DMS79 (cell line): ENCODE measurements at regions not wholly inside any gene's neighbourhood (a gene's known extent, or its start where the extent isn't known, plus 50 kb on each side); places are given as distances from the start of the nearest gene placed in this dataset.

ENCODE experiments used
- DNase-seq: peaks from one replicate; lab custom pipeline; 2025; lab: John Stamatoyannopoulos, UW

DNA sequence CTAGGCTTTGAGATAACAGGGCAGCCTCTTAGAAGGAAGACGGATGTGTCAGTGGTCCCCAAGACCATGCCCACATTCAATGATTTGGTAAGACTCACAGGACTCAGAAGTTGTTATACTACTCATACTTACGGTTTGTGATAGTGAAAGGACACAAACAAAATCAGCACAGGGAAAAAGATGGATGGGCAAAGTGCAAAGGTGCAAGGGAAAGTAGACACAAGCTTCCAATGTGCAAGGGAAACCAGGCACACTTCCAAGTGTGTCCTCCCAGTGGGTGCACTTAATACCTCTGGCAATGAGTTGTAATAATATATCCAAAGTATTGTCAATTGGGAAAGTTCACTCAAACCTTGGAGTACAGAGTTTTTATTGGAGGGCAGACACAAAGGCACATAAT, 53.8 kb upstream of the VCX start:
- no peak for DNase-seq

GRCh38 chrX:7788334-7788733, 54.6 kb upstream of the VCX start:
- no peak for DNase-seq

- DNase-seq = no peak
Observed at GRCh38 chrX:7787714-7788113, 55.3 kb upstream of the VCX start.

DNA sequence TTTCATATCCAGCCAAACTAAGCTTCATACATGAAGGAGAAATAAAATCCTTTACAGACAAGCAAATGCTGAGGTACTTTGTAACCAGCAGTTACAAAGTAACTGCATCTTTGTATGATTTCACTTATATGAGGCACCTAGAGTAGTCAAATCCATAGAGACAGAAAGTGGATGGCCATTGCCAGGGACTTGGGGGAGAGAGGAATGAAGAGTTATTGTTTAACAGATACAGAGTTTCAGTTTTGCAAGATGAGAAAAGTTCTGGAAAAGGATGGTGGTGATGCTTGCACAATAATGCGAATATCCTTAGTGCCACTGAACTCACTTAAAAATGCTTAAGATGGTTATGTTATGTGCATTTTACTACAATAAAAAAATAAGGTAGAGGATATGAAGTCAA, 58.4 kb upstream of the VCX start:
- DNase-seq = no peak

GRCh38 chrX:7779644-7780043, 63.3 kb upstream of the VCX start:
- DNase-seq = no peak

DNA sequence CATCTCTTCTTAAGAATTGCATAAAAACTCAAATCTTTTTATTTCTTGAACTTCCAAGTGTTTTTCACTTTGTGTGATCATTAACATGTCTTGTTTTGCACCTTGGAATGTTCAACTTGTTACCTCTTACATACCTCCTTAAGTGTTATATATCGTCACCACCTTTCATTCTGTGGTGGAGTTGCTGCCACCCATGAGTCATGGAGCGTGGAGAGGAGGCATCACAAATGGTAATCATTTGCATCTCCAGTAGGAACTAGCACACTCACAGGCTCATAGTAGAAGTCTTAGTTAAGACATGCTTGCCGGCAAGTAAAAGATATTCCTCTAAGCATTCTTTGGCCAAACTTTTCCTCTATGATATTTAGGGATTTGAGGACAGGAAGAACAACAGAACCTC, 67.0 kb upstream of the VCX start:
- DNase-seq = no peak

DNA sequence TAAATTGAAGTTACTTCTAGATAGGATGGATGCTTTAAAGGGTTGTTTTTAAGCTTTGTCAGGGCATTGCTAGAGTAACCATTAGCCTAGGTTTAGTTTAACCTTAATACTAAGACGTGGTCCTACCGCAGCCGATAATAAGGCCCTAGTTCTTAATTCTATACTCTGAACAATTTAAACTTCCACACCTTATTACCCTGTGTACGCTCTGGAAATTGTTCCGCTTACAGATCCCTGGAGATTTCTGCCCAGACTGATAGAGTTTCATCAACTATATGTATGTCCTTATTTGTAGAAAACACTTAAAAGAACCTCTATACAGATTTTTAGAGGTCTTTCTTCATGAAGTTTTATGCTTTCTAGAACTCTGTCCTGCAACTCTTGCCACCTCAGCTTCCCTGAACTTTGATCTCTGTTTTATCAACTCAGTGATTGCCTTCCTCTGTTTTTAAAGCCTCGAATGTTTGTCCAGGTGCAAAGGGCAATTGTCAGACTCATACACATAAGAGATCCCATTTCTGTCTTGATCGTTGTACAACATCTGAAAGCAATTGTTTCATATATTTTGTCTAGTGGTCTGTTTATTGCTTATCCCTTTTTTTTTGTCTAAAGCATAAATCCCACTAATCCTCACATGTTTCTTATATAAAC, 71.1 kb upstream of the VCX start:
- DNase-seq = no peak

- no peak for DNase-seq
Observed at GRCh38 chrX:7759830-7760229, 83.1 kb upstream of the VCX start.

DNA sequence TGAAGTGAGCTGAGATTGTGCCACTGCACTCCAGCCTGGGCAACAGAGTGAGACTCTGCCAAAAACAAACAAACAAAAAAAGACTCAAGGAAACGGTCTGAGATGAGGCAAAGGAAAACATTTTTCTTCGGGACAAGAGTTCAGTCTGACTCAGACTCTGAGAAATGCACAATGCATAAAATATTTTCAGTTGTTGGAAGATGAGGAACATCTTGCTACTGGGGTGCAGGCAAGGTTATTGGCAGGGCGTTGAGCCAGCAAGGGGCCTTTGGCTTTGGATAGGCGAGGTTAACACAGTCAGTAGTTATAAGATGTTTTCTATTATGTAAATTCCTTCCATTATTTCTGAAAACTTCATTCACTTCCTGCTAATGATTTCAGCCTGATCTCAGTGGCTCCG, 96.1 kb upstream of the VCX start:
- no peak for DNase-seq

- DNase-seq = no peak
Observed at GRCh38 chrX:7730071-7730470, 112.9 kb upstream of the VCX start.

DNA sequence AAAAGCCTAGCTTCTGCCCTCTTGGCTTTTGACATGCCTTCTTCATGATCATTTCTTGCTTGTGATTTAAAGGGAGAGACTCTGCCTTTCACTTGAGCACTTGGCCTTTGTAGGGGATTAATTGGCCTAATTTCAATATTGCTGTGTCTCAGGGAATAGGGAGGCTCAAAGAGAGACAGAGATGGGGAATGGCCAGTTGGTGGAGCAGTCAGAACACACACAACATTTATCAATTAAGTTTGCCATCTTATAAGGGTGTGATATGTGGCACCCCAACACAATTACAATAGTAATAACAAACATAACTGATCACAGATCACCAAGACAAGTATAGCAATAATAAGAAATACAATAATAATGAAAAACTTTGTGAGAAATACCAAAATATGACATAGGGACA, 122.5 kb upstream of the VCX start:
- DNase-seq = no peak

GRCh38 chrX:7714351-7714750, 128.6 kb upstream of the VCX start:
- no peak for DNase-seq

DNA sequence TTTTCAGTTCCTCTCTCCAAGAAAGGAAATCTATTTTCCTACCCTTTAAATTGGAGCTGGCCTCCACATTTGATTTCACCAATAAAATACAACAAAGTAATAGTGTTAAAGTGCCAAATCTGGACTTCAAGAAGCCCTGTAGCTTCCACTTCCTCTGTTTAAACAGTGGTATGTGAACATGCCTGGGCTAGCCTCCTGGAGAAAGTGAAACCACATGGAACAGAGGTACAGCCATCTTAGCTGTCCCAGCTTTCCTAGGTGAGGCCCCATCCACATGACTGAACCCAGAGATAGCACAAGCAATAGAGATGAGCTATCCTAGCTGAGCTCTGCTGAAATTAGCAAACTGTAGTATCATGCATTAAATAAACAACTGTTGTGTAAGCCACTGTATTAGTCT, 131.8 kb upstream of the VCX start:
- DNase-seq = no peak

- no peak for DNase-seq
Observed at GRCh38 chrX:7709845-7710244, 133.1 kb upstream of the VCX start.

DNA sequence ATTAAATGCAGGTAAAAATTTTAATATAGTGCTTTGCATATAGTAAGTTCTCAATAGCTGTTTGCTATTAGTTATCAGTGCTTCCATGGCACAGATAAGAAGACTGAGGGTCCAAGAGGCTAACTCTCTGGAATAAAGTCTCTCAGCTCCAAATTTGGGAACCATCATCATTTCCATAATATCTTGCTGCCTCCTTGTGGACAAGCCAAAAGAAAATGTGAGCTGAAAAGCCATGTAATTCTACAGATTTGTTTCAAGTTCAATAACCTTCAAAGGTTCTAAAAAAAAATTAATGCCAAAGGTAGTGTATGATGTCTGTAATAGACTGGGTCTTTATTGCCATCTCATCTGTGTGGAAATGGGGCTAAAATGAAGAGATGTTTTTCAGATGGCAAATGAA, 136.9 kb upstream of the VCX start:
- DNase-seq = no peak

GRCh38 chrX:7704205-7704604, 138.8 kb upstream of the VCX start:
- no peak for DNase-seq

- no peak for DNase-seq
Observed at GRCh38 chrX:7698248-7698647, 144.7 kb upstream of the VCX start.

DNA sequence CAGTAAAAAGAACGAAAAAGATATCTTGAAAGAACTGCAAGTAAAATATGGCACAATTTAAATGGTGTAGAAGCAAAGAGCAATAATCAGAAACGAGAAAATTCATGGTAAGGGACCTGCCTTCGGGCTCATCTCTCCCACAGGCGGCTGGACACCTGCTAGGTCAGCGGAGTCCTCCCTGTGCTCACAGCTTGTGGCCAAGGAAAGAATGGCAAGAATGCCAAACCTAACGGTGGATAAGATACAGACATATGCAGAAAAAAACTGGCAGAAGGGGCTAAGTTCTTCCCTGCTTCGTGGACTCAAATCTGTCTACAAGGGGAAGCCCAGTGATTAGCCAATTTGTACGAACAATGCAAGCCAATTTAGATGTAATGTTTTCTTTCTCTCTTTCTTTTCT, 152.1 kb upstream of the VCX start:
- DNase-seq = no peak

DNA sequence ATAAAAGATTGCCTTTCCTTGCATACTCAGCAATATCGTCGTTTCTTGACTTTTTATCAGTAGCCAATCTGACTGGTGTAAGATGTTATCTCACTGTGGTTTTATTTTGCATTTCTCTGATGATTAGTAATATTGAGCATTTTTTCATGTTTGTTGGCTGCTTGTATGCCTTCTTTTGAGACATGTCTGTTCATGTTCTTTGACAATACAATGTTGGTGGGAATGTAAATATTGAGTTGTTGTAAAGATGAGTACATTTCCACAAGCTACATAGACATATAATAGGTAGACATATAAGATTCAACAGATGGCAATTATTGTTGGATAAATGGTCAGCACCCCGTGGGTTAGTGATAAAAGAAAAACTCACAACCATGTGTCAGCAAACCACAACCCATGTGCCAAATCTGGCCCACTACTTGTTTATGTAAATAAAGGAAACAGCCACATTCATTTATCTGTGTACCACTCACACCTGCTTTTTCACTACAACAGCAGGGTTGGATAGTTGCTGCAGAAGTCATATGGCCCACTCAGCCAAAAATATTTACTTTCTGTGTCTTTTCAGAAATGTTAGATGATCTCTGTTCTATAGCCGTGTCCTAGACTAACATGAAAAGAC, 153.1 kb upstream of the VCX start:
- DNase-seq = no peak

- DNase-seq = no peak
Observed at GRCh38 chrX:7680181-7680580, 162.8 kb upstream of the VCX start.

DNA sequence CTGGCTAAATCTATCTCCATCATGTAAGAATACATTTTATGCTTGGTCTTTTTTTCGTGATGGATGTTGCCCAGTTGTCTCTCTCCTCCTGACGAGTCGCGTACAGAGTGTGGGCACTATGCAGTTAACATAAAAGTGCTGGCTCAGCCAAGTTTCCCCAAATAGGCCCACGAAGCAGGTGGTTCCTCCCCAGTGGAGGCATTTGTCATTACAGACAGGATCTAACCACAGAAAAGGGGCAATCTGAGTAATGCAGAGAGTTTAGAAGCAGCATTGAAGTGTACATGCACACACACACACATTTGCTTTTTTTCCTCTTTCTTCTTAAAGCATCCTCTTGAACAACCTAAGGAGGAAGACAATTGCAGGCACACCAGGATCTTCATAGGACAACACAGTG, 188.7 kb upstream of the VCX start:
- no peak for DNase-seq

DNA sequence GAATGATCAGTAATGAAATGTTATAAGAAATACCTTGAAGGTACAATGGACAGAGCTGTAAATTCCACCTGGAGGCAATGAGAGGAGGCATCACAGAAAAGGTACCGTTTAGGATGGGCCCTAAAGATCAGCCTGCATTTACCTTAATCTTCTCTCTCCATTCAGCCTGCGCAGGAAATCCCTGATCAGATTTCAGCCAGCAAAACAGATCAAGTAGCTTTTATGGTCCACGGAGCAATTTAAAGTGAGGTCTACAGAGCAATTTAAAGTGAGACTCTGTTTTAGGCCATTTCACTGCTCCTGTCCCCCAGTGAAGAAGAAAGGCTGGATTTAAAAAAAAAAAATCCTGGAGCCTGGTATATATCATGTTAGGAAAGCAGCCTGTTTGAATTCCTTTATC, 195.1 kb upstream of the VCX start:
- no peak for DNase-seq

GRCh38 chrX:7641141-7641540, 201.8 kb upstream of the VCX start:
- DNase-seq = no peak

DNA sequence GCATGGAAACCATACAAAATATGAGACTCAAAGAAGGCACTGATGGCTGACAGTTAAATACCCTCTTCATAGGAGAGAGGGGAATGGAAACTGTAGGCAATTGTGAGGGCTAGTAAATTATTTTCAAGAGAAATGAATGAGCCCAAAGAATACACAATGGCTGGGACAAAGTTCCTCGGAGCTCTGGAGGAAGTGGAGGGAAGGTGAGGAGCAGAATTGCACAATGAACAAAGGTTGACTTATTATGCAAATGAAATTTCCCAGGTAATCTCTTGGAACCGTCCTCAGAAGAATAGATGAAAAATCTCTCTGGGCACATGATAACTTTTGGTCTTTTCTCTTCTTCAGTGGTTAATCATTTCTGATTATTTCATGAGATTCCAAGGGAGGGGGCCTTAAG, 202.6 kb upstream of the VCX start:
- DNase-seq = no peak
